Body of pancreas (tissue), 4 donors: ENCODE measurements at regions not wholly inside any gene's neighbourhood (a gene's known extent, or its start where the extent isn't known, plus 50 kb on each side); places are given as distances from the start of the nearest gene placed in this dataset.

ENCODE experiments used
- CTCF ChIP-seq, 7 experiments: fragments of 450-650 bp in 4 of 7; fragments of 200-600 bp in 3 of 7; sonication (generic) in 3 of 7; IDR thresholded peaks; one replicate each; pipeline ENCODE4 v1.5.1; 2016 to 2019; ENCODE audit warnings: antibody characterized with exemption in 7 of 7
- POLR2A ChIP-seq, 3 donors: fragments of 450-650 bp; IDR thresholded peaks; one replicate each; pipeline ENCODE4 v1.6.1; 2016; ENCODE audit warnings: antibody characterized with exemption in 3 of 3, mild to moderate bottlenecking in 2 of 3

- no peak for TF ChIP-seq CTCF (IDR thresholded peaks at IDR 0.05)
- no peak for TF ChIP-seq POLR2A (IDR thresholded peaks at IDR 0.05)
Measured at GRCh38 chrX:87901060-87901459, 383.5 kb downstream of the KLHL4 start.
